AG08395 (cell line): ENCODE measurements at regions not wholly inside any gene's neighbourhood (a gene's known extent, or its start where the extent isn't known, plus 50 kb on each side); places are given as distances from the start of the nearest gene placed in this dataset.
"Not testable (repeated sequence)": the region's sequence is repeated elsewhere in the genome, so short reads cannot be mapped to it uniquely, and the experiment has no call there.

Experiments used
- DNase-seq: peaks from one replicate; pipeline ENCODE4 v3.0.0; 2012; ENCODE audit warnings: mixed read lengths, low spot score

DNA sequence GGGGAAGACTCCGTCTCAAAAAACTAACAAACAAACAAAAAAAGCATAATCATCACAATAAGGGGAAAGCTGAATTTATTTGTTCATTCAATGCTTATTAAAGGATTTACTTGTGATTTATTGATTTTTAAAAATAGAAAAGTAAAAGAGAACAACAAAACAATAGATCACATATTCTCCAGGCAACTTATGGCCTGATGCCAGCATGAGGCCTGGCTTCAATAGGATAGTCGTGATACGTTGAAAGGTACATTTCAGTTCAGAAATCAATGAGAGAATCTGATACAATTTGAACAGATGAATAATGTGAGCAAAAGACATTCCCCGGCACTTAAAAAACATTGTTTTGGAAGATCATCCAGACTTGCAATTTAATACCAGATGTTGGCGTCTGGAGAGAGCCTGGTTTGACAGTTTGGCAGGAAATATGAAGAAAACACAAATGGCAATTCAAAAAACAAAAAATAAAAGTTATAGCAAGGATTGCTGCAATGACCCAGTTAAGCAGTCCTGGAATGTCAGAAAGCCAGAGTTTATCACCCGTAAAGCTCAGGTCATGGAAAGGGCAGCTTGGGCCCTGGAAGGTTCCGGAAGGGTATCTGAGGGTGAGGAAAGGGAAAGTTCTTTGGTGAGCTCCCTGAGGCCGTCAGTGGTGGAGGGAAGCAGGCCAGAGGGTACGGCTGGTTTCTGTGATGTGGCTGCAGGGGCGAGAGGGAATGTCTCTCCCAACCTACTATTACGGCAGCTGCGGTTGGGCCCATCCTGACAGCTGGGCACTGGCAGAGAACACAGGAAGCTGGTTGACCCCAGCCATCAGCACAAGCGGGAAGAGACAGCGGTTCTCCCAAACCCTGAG lies 230.2 kb upstream of the HES1 start:
- DNase-seq, result no peak

DNA sequence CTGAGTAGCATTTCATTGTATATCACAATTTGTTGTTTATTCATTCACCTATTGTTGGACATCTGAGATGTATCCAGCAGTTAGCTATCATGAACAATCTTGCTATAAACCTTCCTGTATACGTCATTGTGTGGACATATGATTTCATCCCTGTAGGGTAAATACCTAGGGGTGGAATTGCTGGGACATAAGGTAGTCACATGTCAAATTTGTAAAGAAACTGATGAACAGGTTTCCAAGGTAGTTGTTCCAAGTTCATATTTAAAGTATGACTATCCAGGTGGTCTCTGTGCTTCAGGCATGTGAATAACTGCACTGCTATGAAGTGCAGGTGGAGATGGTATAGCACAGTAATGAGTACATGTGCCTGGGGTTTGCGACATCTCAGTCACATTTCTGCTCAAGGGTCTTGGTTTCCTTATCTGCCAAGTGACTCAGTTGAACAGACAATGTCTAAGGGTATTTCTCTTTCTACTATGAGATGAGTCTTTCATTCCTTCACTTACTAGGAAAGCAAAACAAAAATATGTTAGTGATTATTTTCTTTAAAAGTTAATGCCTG lies 229.0 kb upstream of the HES1 start:
- no peak for DNase-seq

DNA sequence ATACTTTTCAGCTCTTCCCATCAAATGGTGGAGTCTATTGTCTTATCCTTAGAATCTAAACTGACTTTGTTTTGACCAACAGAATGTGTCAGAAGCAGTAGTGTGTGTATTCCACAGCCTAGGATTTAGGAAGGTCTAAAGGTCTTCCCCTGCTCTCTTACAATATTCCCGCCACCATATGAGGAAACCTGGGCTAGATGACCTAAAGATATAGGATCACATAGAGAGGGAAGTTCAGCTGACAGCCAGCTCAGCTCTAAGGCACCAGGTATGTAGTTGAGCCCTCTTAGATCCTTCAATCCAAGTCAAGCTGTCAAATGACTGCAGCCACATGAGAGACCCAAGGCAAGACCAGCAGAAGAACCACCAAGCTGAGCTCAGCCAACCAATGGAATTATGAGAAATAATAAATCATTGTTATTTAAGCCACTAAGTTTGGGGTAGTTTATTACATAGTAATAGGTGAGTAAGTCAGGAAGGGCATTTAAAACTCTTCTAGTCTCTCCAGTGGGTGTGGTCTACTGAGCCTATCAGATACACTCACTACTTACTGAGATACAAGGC lies 227.7 kb upstream of the HES1 start:
- no peak for DNase-seq

DNA sequence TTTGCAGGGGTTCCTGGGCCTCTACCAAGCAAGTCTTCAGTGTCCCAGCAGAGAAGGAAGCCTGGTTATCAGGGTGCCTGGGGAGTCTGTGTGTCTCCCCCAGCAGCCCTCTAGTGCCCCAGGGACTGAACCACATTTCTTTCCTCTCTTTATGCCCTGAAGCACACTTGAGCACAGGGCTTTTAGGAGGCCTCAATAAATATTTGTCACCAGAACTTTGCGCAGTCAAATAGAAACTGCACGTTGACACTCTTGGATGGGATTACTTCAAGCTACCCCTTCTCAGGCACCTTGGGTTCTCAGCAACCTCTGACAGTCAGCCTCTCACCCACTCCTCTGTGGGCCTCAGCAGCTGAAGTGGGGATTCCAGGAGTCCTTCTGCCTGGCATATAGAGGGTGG lies 226.6 kb upstream of the HES1 start:
- DNase-seq, result no peak

DNA sequence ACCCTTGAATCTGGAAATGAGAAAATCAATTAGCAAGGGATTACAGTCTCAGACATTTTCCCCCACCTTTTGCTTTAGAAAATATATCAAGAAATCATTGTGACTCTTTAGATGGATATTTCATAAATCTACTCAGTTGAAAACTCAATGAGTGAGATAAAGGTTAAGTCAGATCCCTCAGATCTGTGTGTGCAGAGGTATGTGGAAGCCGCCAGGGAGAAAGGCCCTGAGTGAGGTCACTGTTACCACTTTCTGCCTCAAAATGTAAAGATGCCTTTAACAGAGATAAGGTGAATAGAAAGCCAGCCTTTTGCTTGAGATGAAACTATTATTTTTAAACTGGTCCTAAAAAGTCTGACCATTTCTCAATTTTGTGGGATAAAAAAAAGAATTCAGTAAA lies 225.6 kb upstream of the HES1 start:
- no peak for DNase-seq

DNA sequence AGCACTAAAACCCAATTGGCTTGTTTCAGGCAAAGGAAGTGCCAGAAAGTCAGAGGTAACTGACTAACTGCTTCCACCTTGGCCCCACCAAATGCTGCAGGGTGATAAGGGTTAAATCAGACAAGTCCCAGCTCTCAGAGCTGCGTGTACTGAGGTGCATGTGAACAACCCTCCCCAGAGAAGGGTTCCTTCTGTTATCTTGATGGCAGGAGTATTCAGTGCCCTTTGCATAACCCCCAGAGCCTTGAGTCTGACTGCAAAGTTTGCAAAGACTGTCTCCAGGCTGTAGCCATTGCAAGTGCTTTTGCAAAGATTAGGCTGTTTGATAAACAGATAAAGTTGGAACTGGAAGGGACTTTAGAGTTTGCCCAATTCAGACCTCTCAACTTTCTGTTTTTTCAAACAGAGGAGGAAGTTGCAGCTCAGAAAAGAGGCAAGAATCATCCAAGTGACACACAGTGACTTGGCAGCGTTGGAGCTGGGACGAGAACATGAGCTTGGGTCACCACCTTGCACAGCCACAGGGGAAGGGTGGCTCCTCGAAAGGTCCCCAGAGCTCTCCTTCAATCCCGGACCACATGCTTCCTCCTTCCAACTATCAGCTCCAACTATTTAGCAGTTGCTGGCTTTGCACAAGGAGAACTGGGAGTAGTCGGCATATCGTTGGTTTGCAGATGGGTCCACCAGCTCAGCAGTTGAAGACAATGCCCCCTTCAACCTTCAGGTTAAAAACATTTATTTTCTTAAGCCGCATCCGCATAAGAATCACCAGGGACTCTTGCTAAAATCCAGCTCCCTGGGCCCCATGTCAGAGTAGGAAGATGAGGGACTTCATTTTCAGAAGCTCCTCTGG lies 224.8 kb upstream of the HES1 start:
- no peak for DNase-seq

DNA sequence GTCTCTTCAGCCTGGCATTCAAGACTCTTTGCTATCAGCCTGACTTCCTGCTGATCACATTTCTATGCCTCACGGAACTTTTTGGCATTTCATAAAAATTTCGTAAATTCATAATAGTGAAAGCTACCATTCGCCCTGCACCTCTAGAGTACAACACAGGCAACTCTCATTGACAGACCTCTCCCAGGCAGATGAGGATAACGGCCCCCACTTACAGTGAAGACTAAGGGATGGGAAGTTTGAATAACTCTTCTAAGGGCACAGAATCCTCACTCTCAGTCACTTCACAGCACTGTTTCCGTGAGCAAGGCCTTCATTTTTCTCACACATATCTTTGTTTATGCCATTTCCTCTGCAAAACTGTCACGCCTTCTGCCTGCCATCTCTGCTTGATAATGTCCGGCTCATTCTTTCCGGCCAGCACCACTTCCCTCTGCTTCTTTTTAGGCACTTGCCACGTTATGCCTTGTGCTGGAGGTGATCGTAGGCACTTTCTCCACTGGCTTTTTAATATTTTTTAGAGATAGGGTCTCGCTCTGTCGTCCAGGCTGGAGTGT lies 224.1 kb upstream of the HES1 start:
- DNase-seq, result no peak

DNA sequence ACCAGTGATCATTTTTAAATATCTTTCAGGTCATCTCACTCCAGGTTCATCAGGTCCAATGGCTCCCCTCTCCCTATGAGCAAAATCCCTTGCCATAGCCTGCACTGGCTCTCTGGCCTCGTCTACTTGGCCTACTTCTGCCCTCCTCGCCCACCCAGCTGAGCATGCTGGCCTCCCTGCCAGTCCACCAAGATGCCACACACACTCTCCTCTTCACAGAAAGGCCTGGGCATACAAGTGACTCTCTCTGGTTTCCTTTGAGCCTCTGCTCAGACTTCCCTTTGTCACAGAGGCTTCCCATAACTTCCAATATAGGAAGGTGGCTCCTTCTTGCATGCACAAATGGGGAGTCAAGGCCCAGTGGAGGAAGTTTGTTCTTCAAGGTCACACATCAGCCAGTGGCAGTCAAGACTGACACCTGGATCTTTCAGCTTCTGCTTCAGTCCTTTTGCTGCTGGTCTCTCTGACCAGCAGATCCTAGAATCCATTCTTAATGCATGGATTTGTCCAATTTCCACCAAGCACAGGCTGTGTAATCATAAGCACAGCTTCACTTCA lies 223.2 kb upstream of the HES1 start:
- no peak for DNase-seq

DNA sequence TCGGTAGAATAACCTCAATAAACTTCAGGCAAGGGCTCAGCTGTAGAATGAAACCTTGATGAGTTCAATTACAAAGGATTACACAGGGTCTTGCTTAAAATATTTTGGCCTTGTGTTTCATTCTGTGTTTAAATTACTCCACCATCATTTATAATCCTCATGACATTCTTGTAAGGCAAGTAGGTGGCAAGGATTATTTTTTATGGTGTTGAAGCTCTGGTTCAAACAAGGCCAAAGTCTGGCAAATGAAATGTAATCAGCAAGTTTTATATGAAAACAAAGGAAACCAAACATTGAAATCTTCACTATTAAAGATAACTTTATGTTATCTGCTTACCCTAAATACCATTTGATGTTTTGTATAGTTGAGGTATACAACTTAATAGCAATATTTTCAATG lies 221.3 kb upstream of the HES1 start:
- no peak for DNase-seq

DNA sequence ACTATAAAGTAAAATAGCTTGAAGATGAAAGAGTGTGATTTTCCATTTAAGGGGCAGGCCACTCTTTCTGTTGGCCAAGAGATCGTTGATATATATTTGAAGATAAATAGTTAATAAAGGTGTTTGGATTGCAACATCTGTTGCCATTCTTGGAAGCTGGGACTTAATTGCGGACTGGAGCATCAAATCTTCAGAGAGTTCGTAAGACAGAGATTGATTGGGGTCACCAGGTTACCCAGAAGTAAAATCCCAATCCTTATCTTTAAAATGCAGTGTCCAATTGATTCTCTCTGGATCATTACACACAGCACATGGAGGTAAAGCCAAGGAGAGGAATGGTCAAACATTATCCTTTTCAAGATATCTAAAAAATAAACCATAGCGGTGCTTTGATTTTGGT lies 220.8 kb upstream of the HES1 start:
- no peak for DNase-seq

DNA sequence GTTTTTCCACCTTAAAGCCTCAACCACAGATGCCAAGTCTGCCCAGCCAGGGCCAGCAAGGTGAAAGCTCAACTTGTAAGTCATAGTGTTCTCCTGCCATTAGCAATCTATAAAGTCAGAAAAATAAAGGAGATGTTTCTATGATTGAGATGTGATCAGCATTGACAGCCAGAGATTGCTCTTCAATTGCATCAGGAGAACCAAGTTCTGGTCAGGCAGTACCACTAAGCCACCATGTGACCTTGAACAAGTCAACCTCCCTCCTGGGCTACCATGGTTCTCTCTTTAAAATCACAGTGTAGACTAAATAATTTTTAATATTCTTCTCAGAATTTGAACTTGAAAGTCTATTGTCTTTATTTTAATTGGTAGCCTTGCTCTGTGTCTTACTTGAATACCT lies 220.3 kb upstream of the HES1 start:
- DNase-seq, result no peak

DNA sequence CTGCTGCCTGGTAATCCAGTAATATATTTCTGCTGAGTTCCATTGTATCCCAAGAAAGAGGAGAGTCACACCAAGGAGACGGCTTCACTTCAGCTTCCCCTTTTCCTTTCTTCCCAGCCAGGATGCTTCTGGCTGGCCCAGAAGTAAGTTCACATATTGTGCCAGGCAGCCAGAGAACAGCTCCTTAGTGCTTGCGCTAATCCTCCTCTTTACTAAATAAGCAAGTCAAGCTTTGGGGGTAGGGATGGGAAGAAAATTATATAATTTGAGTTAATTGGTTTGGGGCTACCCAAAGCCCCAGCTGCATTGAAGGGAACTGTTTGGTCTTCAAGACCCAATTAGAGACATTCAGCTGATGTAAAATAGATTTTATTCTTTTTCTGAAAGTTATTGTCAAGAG lies 218.8 kb upstream of the HES1 start:
- DNase-seq, result no peak

DNA sequence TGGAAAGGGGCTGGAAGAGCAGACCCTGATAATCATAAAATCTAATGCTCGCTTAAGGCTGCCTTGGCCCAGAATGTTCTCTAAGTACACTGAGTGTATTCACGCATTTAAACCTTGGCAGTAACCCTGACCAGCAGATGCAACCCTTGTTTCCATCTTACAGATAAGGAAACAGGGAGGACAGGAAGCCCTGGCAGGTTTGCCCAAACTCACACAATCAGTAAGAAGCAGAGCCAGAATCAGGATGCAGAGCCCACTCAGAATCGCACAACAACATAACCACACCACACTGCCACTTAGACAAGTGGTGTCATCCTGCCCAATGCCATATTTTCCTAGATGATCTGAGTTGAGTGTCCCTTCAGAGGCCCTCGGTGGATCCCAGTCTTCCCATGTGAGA lies 214.5 kb upstream of the HES1 start:
- no peak for DNase-seq

DNA sequence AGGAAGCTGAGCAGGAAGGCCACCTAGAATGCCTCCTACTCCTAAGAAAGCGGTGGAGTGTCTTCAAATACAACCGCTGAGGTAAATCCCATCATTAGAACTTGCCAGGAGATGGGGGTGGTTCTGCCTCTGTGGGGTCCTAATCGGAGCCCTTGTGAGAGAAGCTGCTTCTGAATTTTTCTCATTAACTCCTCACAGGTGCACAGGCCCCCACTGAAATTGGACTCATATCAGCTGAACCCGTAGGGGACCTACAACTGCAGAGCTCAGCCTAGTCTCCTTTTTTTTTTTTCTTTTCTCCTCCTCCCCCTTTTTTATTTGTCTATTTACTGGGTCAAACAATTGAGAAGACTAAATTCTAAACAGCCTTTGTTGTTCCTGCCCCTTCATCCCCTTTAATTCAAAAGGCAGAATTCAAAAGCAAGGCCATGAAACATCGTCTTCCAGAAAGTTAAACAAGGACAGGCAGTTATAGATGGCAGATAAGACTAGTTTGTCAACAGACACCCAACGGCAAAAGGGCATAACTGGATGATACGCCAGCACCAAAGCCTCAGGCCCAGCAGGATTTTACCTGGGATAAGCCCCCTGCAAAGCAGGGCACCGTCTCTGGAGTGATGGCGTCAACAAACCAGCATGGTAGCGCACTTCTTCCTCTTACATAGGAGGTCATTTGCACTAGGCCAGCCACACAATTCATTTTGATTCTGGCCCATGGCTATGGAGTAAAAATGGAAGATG lies 213.7 kb upstream of the HES1 start:
- no peak for DNase-seq

DNA sequence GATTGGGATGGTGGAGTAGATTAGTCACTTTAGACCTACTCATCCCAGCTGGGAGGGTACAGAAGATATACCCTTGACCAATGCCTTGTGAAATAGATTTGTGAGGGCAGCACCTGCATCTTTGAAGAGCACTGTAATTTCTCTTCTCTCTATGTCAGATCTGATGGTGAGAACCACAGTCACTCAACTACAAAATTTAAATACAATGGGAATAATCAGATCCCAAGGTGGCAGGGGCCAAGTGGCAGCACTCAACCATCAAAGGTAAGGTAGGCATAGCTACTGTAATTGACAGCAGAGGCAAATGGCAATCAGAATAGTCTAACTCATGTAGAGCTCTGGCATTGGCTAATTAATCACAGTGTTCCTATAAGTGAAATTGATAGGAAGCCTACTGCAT lies 212.0 kb upstream of the HES1 start:
- not testable (repeated sequence) for DNase-seq

DNA sequence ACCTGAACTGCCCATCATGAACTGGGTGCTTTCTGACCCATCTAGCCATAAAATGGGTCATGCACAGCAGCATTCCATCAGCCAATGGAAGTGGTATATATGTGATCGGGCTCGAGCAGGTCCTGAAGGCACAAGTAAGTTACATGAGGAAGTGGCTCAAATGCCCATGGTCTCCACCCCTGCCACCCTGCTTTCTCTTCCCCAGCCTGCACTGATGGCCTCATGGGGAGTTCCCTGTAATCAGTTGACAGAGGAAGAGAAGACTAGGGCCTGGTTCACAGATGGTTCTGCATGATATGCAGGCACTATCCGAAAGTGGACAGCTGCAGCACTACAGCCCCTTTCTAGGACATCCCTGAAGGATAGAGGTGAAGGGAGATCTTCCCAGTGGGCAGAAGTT lies 209.9 kb upstream of the HES1 start:
- DNase-seq, result not testable (repeated sequence)

DNA sequence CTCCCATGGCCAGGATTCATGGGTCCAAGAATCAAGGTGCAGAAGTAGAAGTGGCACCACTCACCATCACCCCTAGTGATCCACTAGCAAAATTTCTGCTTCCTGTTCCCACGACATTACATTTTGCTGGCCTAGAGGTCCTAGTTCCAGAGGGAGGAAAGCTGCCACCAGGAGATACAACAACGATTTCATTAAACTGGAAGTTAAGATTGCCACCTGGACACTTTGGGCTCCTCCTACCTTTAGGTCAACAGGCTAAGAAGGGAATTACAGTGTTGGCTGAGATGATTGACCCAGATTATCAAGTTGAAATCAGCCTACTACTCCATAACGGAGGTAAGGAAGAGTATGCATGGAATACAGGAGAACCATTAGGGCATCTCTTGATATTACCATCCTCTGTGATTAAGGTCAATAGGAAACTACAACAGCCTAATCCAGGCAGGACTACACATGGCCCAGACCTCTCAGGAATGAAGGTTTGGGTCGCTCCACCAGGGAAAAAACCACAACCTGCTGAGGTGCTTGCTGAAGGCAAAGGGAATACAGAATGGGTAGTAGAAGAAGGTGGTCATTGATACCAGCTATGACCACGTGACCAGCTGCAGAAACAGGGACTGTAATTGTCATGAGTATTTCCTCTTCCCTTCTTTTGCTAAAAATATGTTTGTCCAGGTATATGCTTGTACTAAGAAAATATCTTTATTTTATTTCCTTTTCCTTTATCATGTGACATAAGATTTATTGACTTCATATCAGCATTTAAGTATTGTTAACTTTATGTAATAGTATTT lies 208.3 kb upstream of the HES1 start:
- DNase-seq, result not testable (repeated sequence)

DNA sequence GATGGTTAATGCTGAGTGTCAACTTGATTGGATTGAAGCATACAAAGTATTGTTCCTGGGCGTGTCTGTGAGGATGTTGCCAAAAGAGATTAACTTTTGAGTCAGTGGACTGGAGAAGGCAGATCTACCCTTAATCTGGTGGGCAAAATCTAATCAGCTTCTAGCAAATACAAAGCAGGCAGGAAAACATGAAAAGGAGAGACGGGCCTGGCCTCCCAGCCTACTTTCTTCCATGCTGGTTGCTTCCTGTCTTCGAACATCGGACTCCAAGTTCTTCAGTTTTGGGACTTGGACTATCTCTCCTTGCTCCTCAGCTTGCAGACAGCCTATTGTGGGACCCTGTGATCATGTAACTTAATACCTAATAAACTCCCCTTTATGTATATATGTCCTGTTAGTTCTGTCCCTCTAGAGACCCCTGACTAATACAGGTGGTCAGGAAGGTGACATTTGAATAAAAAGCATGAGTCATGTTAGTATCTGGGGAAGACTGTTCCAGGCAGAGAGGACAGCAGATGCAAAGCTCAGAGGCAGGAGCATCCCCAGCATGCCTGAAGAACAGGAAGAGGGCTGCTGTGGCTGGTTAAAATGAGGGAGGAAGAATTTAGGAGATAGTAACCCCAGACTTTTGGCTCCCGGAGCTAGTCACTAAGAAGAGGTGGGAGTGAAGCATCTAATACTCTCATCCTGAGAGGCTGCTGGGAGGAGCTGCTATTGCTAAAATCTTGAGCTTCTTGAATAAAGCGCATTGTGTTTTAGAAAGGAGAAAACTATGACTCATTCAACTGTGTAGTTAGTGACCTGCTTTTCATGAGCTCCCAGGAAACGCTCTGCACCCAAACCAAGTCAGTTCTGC lies 207.4 kb upstream of the HES1 start:
- no peak for DNase-seq

DNA sequence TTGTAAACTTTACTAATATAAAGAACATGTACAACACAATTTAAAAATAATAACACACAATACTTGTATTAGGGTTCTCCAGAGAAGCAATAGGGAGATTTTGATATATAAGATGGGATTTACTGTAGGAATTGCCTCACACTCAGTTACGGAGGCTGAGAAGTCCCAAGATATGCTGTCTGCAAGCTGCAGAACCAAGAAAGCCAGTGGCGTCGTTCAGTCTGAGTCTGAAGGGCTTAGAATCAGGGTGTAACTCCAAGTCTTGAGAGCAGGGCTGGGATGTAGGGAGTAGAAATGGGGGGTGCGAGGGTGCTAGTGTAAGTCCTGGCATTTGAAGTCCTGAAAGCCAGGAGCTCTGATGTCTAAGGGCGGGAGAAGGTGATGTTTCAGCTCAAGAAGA lies 206.6 kb upstream of the HES1 start:
- DNase-seq, result no peak
